GM18505 (cell line): ENCODE measurements at regions not wholly inside any gene's neighbourhood (a gene's known extent, or its start where the extent isn't known, plus 50 kb on each side); places are given as distances from the start of the nearest gene placed in this dataset.

Experiments
- ATAC-seq: cut with Tn5 transposase; IDR thresholded peaks from one replicate; pipeline ENCODE4 v1.9.1; 2021; ENCODE audit not compliant: unreplicated experiment
- POLR2A ChIP-seq: IDR thresholded peaks from 4 replicates; pipeline ENCODE4 v1.6.1; 2011; ENCODE audit warnings: borderline replicate concordance; ENCODE audit not compliant: insufficient read depth, insufficient read length; ENCODE audit errors: extremely low read depth

- ATAC-seq = no peak
- no peak for TF ChIP-seq POLR2A
Observed at GRCh38 chr12:77161944-77162343, 96.6 kb upstream of the E2F7 start.

DNA sequence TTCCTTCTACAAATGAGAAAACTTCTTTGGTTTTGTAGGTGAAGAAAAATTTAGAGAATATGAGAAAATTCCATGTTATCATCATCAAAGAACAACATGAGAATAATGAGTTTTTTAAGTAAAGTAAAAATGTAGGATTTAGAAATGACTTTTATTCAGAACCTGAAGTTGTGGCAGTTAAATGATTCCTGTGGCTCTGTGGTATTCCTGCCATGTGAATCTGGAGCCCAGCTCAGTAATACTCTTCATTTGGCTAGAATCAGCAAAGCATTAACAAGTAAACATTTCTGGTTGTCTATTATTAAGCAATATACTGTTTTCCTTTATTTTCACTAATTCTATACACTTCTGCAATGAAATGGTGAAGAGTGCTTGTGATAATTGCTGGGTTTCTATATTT lies 95.6 kb upstream of the E2F7 start:
- TF ChIP-seq POLR2A = no peak

GRCh38 chr12:77153706-77154105 lies 88.3 kb upstream of the E2F7 start:
- no peak for TF ChIP-seq POLR2A
- no peak for ATAC-seq

More for the DNA sequence above, 95.6 kb upstream of the E2F7 start:
- no peak for ATAC-seq

GRCh38 chr12:77152623-77153193 lies 87.3 kb upstream of the E2F7 start:
- TF ChIP-seq POLR2A = no peak
- ATAC-seq = no peak

DNA sequence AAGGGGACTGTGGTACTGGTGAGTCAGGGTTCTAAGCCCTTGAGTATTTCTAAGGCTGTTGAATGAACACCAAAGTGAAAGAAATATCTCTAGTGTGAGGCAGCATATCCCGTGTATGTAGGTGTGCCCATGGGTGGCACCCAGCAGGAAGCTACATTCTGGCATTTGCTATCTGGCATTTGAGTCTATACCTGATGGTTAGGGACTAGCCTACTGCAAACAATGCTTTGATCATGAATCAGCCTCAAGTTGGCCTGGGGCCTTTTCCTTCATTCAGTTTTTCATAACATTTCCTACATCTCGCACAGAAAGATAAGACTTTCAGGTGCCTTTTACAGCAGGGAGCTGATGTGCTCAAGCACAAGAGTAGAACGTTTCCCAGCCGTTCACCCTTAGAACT lies 85.7 kb upstream of the E2F7 start:
- ATAC-seq = no peak

GRCh38 chr12:77133566-77133965 lies 68.2 kb upstream of the E2F7 start:
- no peak for ATAC-seq
- no peak for TF ChIP-seq POLR2A

More for the DNA sequence above, 85.7 kb upstream of the E2F7 start:
- TF ChIP-seq POLR2A = no peak

- no peak for TF ChIP-seq POLR2A
- ATAC-seq = no peak
Observed at GRCh38 chr12:77131977-77132490, 66.7 kb upstream of the E2F7 start.

DNA sequence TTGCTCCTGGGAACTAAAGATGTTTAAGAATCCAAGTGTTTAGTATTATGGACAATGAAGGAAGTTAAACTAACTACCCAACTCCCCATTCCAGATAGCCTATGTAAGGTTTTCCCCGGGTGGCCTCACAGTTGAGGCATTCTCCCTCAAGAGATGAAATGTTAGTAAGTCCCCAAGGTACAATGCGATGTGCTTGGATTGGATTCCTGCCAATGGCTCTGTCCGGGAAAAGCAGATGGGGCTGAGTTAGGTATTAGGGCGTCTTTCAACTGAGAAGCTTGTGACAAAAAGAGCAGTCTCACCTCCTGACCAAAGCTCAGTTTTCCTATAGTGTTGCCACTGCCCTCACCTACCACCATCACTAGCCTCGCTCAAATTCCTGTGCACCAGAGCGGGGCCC lies 64.8 kb upstream of the E2F7 start:
- no peak for TF ChIP-seq POLR2A
- no peak for ATAC-seq

- peak; percentile 71 for ATAC-seq
- TF ChIP-seq POLR2A = no peak
Observed at GRCh38 chr12:77124767-77125166, 59.4 kb upstream of the E2F7 start.

GRCh38 chr12:77122661-77123060 lies 57.3 kb upstream of the E2F7 start:
- TF ChIP-seq POLR2A = no peak
- ATAC-seq = no peak

DNA sequence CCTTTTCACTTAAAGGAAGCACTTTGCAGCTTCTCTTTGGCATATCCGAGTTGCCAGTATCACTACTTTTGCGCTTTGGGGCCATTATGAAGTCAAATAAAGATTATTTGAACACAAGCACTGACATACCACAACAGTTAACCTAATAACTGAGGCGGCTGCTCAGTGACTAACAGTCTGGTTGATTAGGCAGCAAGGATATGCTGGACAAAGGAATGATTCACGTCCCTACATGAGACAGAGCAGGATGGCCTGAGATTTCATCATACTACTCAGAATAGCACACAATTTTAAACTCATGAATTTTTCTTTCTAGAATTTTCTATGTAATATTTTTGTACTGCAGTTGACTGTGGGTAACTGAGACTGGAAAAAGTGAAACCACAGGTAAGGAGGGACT lies 56.9 kb upstream of the E2F7 start:
- ATAC-seq = no peak
- TF ChIP-seq POLR2A = no peak

DNA sequence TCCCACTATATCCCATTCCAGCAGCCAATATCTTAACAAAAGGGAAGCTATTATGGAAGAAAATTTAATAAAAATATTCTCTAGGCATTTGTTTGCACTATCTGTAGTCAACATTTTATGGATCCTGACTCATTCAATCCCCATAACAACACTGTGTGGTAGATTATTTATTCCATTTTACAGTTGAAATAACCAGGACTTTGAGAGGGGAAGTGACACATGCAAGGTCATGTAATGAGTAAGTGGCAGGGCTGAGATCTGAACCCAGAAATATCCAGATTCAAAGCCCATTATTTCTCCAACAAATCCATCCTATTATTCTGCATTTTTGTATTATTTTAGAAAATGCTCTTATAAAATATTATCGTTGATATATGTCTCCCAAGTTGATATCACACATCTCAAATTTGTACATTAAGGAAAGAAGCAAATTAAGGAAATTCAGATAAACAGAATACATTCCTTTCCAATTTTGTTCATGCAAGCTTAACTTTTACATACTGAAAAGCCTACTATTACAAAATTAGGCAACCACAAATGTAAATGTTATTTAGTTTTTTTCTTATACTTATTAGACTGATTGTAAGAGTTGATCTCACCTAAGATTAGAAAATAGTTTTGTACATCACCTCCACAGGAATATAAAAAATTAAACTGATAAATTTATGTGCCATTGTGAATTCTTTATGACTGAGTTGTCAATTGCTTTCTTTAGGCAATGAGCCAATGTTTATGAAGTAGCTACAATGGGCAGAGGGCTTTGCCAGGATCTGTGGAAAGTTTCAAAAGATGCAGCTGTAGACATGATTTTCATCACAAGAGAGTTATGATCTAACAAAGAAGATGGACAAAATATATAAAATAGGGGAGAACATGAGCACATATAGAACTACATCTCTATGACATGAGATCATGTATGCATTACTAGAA lies 55.1 kb upstream of the E2F7 start:
- ATAC-seq = no peak
- TF ChIP-seq POLR2A = no peak

DNA sequence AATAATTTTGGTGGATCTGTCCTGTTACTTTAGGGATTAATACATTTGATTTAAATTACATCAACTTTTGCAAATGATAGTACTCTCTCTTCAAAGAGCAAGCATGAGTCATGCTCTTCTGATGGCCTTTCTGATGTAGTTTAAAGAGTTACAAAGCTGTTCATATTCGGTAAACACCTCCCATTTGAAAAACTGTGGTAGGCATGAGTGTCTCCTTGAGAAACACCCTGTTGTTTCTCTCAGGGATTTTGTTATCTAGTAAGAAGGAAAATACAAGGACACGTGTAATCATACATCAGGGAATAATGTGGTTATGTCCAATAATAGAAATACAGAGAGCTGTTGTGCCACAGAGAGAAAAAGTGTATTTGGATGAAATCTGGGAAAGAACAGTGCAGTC lies 53.3 kb upstream of the E2F7 start:
- TF ChIP-seq POLR2A = no peak
- ATAC-seq = no peak

DNA sequence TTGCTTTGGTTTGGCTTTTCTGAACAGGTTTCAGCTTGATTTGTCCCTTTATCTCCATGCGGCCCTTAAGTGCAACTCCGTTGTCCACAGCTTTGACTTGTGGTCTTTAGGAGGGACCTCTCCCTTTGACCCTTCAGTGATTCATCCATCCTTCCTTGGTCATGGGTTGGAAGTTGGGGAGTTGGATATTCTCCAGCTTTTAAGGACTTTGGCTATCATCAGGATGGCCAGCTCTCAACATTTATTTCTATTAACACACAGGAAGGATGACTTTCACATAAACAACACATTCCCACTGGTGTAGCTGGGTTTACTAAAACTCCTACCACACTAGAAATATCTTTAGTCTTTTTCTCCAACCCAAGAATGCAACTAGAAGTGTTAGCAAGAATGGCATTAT lies 50.9 kb upstream of the E2F7 start:
- no peak for ATAC-seq
- TF ChIP-seq POLR2A = no peak
